ENCODE measurements at regions not wholly inside any gene's neighbourhood (a gene's known extent, or its start where the extent isn't known, plus 50 kb on each side); places are given as distances from the start of the nearest gene placed in this dataset.
"Not testable (repeated sequence)": the region's sequence is repeated elsewhere in the genome, so short reads cannot be mapped to it uniquely, and the experiment has no call there.

GRCh38 chr12:83615152-83615551, 928.4 kb downstream of the TMTC2 start:
- ATAC-seq (replicated peaks in 1 of 2) (no peak), DNase-seq (no peak)
- Mint-ChIP-seq H3K27me3 (ENCODE audit: low read depth) (no peaks in the 10 kb centered on the region), H3K4me1 (ENCODE audit: low read depth) (no peaks in the 10 kb centered on the region), H3K36me3 (ENCODE audit: insufficient read depth in 2 of 2) (no peaks in the 10 kb centered on the region), H3K4me3 (no peak overlapping the region), H3K9me3 (peaks cover 4 to 5% of the 10 kb centered on the region in 2 donors), H3K27ac (no peak overlapping the region)

GRCh38 chr12:83613586-83614110, 926.9 kb downstream of the TMTC2 start:
- ATAC-seq (replicated peaks in 1 of 2), result no peak
- Mint-ChIP-seq H3K36me3 (ENCODE audit: insufficient read depth in 2 of 2) (no peaks in the 10 kb centered on the region), H3K27ac (no peak overlapping the region), H3K4me1 (ENCODE audit: low read depth) (no peaks in the 10 kb centered on the region), H3K9me3 (peaks cover 5 to 8% of the 10 kb centered on the region in 2 donors), H3K4me3 (no peak overlapping the region), H3K27me3 (ENCODE audit: low read depth) (no peaks in the 10 kb centered on the region)
- DNase-seq, result no peak

- Mint-ChIP-seq H3K4me3 (no peak overlapping the region), H3K36me3 (ENCODE audit: insufficient read depth in 2 of 2) (peaks cover 3 to 8% of the 10 kb centered on the region in 2 donors), H3K27me3 (ENCODE audit: low read depth) (no peaks in the 10 kb centered on the region), H3K4me1 (ENCODE audit: low read depth) (no peaks in the 10 kb centered on the region), H3K9me3 (peaks cover 1 to 12% of the 10 kb centered on the region in 2 donors), H3K27ac (no peak overlapping the region)
- DNase-seq (no peak), ATAC-seq (replicated peaks in 1 of 2) (no peak)
Measured at GRCh38 chr12:83603106-83603505, 916.4 kb downstream of the TMTC2 start.

- Mint-ChIP-seq H3K27ac (no peak overlapping the region), H3K4me3 (no peak overlapping the region), H3K27me3 (ENCODE audit: low read depth) (no peaks in the 10 kb centered on the region), H3K36me3 (ENCODE audit: insufficient read depth in 2 of 2) (no peaks in the 10 kb centered on the region), H3K4me1 (ENCODE audit: low read depth) (no peaks in the 10 kb centered on the region), H3K9me3 (peaks cover 1 to 5% of the 10 kb centered on the region in 2 donors)
- ATAC-seq (replicated peaks in 1 of 2) (no peak), DNase-seq (no peak)
Measured at GRCh38 chr12:83575326-83575725, 888.6 kb downstream of the TMTC2 start.

GRCh38 chr12:83574142-83574541, 887.4 kb downstream of the TMTC2 start:
- Mint-ChIP-seq H3K4me3 (no peak overlapping the region), H3K9me3 (peaks cover 1 to 7% of the 10 kb centered on the region in 2 donors), H3K36me3 (ENCODE audit: insufficient read depth in 2 of 2) (no peaks in the 10 kb centered on the region), H3K27ac (no peak overlapping the region), H3K4me1 (ENCODE audit: low read depth) (no peaks in the 10 kb centered on the region), H3K27me3 (ENCODE audit: low read depth) (no peaks in the 10 kb centered on the region)
- ATAC-seq (replicated peaks in 1 of 2), result no peak
- no peak for DNase-seq

GRCh38 chr12:83573671-83574070, 887.0 kb downstream of the TMTC2 start:
- no peaks in the 10 kb centered on the region for H3K36me3 Mint-ChIP-seq (ENCODE audit: insufficient read depth in 2 of 2)
- H3K4me1 Mint-ChIP-seq (ENCODE audit: low read depth), result no peaks in the 10 kb centered on the region
- H3K4me3 Mint-ChIP-seq, result no peak overlapping the region
- H3K27ac Mint-ChIP-seq, result no peak overlapping the region
- H3K27me3 Mint-ChIP-seq (ENCODE audit: low read depth), result no peaks in the 10 kb centered on the region
- no peak for ATAC-seq (replicated peaks in 1 of 2)
- DNase-seq, result no peak
- H3K9me3 Mint-ChIP-seq, result peaks cover 1 to 10% of the 10 kb centered on the region in 2 donors

- ATAC-seq (replicated peaks in 1 of 2) (no peak), DNase-seq (no peak)
- Mint-ChIP-seq H3K4me1 (ENCODE audit: low read depth) (no peaks in the 10 kb centered on the region), H3K36me3 (ENCODE audit: insufficient read depth in 2 of 2) (peaks cover 0 to 4% of the 10 kb centered on the region in 2 donors), H3K27me3 (ENCODE audit: low read depth) (no peaks in the 10 kb centered on the region), H3K9me3 (peaks cover 0 to 6% of the 10 kb centered on the region in 2 donors), H3K4me3 (no peak overlapping the region), H3K27ac (no peak overlapping the region)
Measured at GRCh38 chr12:83559650-83560049, 872.9 kb downstream of the TMTC2 start.

GRCh38 chr12:83556040-83556439, 869.3 kb downstream of the TMTC2 start:
- H3K27ac Mint-ChIP-seq; H3K27me3 Mint-ChIP-seq (ENCODE audit: low read depth); H3K4me3 Mint-ChIP-seq; DNase-seq; H3K36me3 Mint-ChIP-seq (ENCODE audit: insufficient read depth in 2 of 2); H3K4me1 Mint-ChIP-seq (ENCODE audit: low read depth); H3K9me3 Mint-ChIP-seq; ATAC-seq (replicated peaks in 1 of 2): not testable (repeated sequence)

- DNase-seq (no peak), ATAC-seq (replicated peaks in 1 of 2) (no peak)
- no peaks in the 10 kb centered on the region for H3K4me1 Mint-ChIP-seq (ENCODE audit: low read depth)
- no peaks in the 10 kb centered on the region for H3K36me3 Mint-ChIP-seq (ENCODE audit: insufficient read depth in 2 of 2)
- peaks cover 5 to 8% of the 10 kb centered on the region in 2 donors for H3K9me3 Mint-ChIP-seq
- no peak overlapping the region for H3K27ac Mint-ChIP-seq
- H3K4me3 Mint-ChIP-seq, result no peak overlapping the region
- no peaks in the 10 kb centered on the region for H3K27me3 Mint-ChIP-seq (ENCODE audit: low read depth)
Measured at GRCh38 chr12:83541446-83541845, 854.7 kb downstream of the TMTC2 start.

GRCh38 chr12:83538361-83538965, 851.8 kb downstream of the TMTC2 start:
- Mint-ChIP-seq H3K27ac (no peak overlapping the region), H3K4me1 (ENCODE audit: low read depth) (no peaks in the 10 kb centered on the region), H3K36me3 (ENCODE audit: insufficient read depth in 2 of 2) (no peaks in the 10 kb centered on the region), H3K4me3 (no peak overlapping the region), H3K27me3 (ENCODE audit: low read depth) (no peaks in the 10 kb centered on the region), H3K9me3 (peaks cover 0 to 7% of the 10 kb centered on the region in 2 donors)
- DNase-seq, result no peak
- ATAC-seq (replicated peaks in 1 of 2), result no peak

- Mint-ChIP-seq H3K36me3 (ENCODE audit: insufficient read depth in 2 of 2) (no peaks in the 10 kb centered on the region), H3K27ac (no peak overlapping the region), H3K4me1 (ENCODE audit: low read depth) (no peaks in the 10 kb centered on the region), H3K4me3 (no peak overlapping the region), H3K27me3 (ENCODE audit: low read depth) (no peaks in the 10 kb centered on the region), H3K9me3 (peaks cover 0 to 2% of the 10 kb centered on the region in 2 donors)
- ATAC-seq (replicated peaks in 1 of 2) (no peak), DNase-seq (no peak)
Measured at GRCh38 chr12:83537428-83538053, 850.8 kb downstream of the TMTC2 start.

GRCh38 chr12:83536496-83536895, 849.8 kb downstream of the TMTC2 start:
- H3K36me3 Mint-ChIP-seq (ENCODE audit: insufficient read depth in 2 of 2), result no peaks in the 10 kb centered on the region
- no peak for DNase-seq
- no peaks in the 10 kb centered on the region for H3K27me3 Mint-ChIP-seq (ENCODE audit: low read depth)
- no peaks in the 10 kb centered on the region for H3K4me1 Mint-ChIP-seq (ENCODE audit: low read depth)
- no peak overlapping the region for H3K27ac Mint-ChIP-seq
- no peak overlapping the region for H3K4me3 Mint-ChIP-seq
- no peak for ATAC-seq (replicated peaks in 1 of 2)
- H3K9me3 Mint-ChIP-seq, result peaks cover 0 to 2% of the 10 kb centered on the region in 2 donors

- DNase-seq (no peak), ATAC-seq (replicated peaks in 1 of 2) (no peak)
- peaks cover 0 to 1% of the 10 kb centered on the region in 2 donors for H3K36me3 Mint-ChIP-seq (ENCODE audit: insufficient read depth in 2 of 2)
- H3K4me3 Mint-ChIP-seq, result no peak overlapping the region
- H3K27ac Mint-ChIP-seq, result no peak overlapping the region
- H3K9me3 Mint-ChIP-seq, result peaks cover 9 to 10% of the 10 kb centered on the region in 2 donors
- no peaks in the 10 kb centered on the region for H3K4me1 Mint-ChIP-seq (ENCODE audit: low read depth)
- H3K27me3 Mint-ChIP-seq (ENCODE audit: low read depth), result no peaks in the 10 kb centered on the region
Measured at GRCh38 chr12:83528571-83528970, 841.9 kb downstream of the TMTC2 start.

GRCh38 chr12:83527810-83528209, 841.1 kb downstream of the TMTC2 start:
- Mint-ChIP-seq H3K36me3 (ENCODE audit: insufficient read depth in 2 of 2) (peaks cover 0 to 4% of the 10 kb centered on the region in 2 donors), H3K27ac (no peak overlapping the region), H3K4me1 (ENCODE audit: low read depth) (no peaks in the 10 kb centered on the region), H3K27me3 (ENCODE audit: low read depth) (no peaks in the 10 kb centered on the region), H3K4me3 (no peak overlapping the region), H3K9me3 (peaks cover 14% of the 10 kb centered on the region in 2 donors)
- DNase-seq (no peak), ATAC-seq (replicated peaks in 1 of 2) (no peak)
